H1 (cell line): ENCODE measurements at regions not wholly inside any gene's neighbourhood (a gene's known extent, or its start where the extent isn't known, plus 50 kb on each side); places are given as distances from the start of the nearest gene placed in this dataset.
"Not testable (repeated sequence)": the region's sequence is repeated elsewhere in the genome, so short reads cannot be mapped to it uniquely, and the experiment has no call there.

Source experiments
- CTCF ChIA-PET: fragments of 300-600 bp; sonication (Branson Sonifier 250); formaldehyde crosslinking; loops from one replicate; lab custom pipeline; 2021; ENCODE audit not compliant: partially characterized antibody; lab: Charles Lee
- POLR2A ChIA-PET: fragments of 300-600 bp; sonication (Branson Sonifier 250); formaldehyde crosslinking; loops from one replicate; lab custom pipeline; 2021; ENCODE audit warnings: inconsistent platforms; ENCODE audit not compliant: partially characterized antibody; lab: Charles Lee
- DNase-seq, 2 experiments: peaks; one replicate each; pipeline versions ENCODE4 v3.0.0 to v3.0.0-alpha.2; 2010 to 2022; ENCODE audit warnings: low spot score in 2 of 2, low read depth in 1 of 2, mixed read lengths in 1 of 2
- FAIRE-seq: peaks from 2 replicates; lab custom pipeline; 2011; peaks lifted over from hg19 to GRCh38; lab: Jason Lieb, UNC
- H2AFZ ChIP-seq: 2 replicates; pipeline ENCODE4 v1.8.1; 2012; ENCODE audit warnings: low read length, inconsistent platforms
- H2AK5ac ChIP-seq: 2 replicates; pipeline ENCODE4 v1.6.1; 2013; ENCODE audit warnings: low read depth, low read length
- H2BK120ac ChIP-seq: replicated peaks from 2 replicates; pipeline ENCODE3; 2013; ENCODE audit warnings: low read depth, low read length, inconsistent platforms
- H2BK12ac ChIP-seq: 2 replicates; pipeline ENCODE4 v1.6.1; 2013; ENCODE audit warnings: low read depth, low read length
- H2BK15ac ChIP-seq: 2 replicates; pipeline ENCODE4 v1.6.1; 2013; ENCODE audit warnings: low read length
- H2BK20ac ChIP-seq: 2 replicates; pipeline ENCODE4 v1.6.1; 2013; ENCODE audit warnings: low read length
- H2BK5ac ChIP-seq: 2 replicates; pipeline ENCODE4 v1.6.1; 2013; ENCODE audit warnings: low read depth, low read length
- H3K14ac ChIP-seq: 2 replicates; pipeline ENCODE4 v1.6.1; 2013; ENCODE audit warnings: inconsistent platforms; ENCODE audit not compliant: insufficient read length
- H3K18ac ChIP-seq: 2 replicates; pipeline ENCODE4 v1.6.1; 2013; ENCODE audit warnings: low read length; ENCODE audit errors: extremely low read depth
- H3K23ac ChIP-seq: 2 replicates; pipeline ENCODE4 v1.6.1; 2013; ENCODE audit warnings: inconsistent platforms; ENCODE audit not compliant: insufficient read length
- H3K23me2 ChIP-seq: 2 replicates; pipeline ENCODE4 v1.6.1; 2013; ENCODE audit warnings: low read depth, low read length
- H3K27ac ChIP-seq: 2 replicates; pipeline ENCODE4 v1.6.1; 2011; ENCODE audit warnings: low read depth, low read length, inconsistent platforms
- H3K27me3 ChIP-seq, 4 experiments: replicated peaks in 1 of 4; 1 replicate in 1 of 4; 2 replicates in 3 of 4; pipeline versions ENCODE4 v1.6.1 to v1.8.1; 2011 to 2013; ENCODE audit warnings: low read length in 3 of 4, mild to moderate bottlenecking in 3 of 4, inconsistent platforms in 2 of 4, mixed read lengths in 2 of 4, moderate library complexity in 1 of 4; ENCODE audit not compliant: control insufficient read depth in 3 of 4, insufficient read depth in 3 of 4; ENCODE audit errors: extremely low read depth in 1 of 4
- H3K36me3 ChIP-seq, 4 experiments: 2 replicates each; pipeline versions ENCODE4 v1.6.1 to v1.8.1; 2011 to 2013; ENCODE audit warnings: mild to moderate bottlenecking in 4 of 4, low read length in 3 of 4, moderate library complexity in 2 of 4, control low read depth in 1 of 4, inconsistent platforms in 1 of 4; ENCODE audit not compliant: insufficient read depth in 4 of 4, control insufficient read depth in 2 of 4
- H3K4ac ChIP-seq: replicated peaks from 2 replicates; pipeline ENCODE3; 2013; ENCODE audit warnings: low read length, low read depth, mixed read lengths, inconsistent platforms; ENCODE audit not compliant: insufficient read length
- H3K4me1 ChIP-seq, 4 experiments: replicated peaks in 1 of 4; 1 replicate in 1 of 4; 2 replicates in 3 of 4; pipeline versions ENCODE4 v1.6.1 to v1.8.1; 2011 to 2013; ENCODE audit warnings: low read length in 3 of 4, inconsistent platforms in 2 of 4, mixed read lengths in 1 of 4; ENCODE audit not compliant: insufficient read depth in 4 of 4, control insufficient read depth in 3 of 4
- H3K4me2 ChIP-seq, 2 experiments: 2 replicates each; pipeline versions ENCODE4 v1.6.1 to v1.8.1; 2011 to 2013; ENCODE audit warnings: low read depth in 2 of 2, low read length in 2 of 2, control low read depth in 1 of 2, inconsistent platforms in 1 of 2, mild to moderate bottlenecking in 1 of 2; ENCODE audit not compliant: insufficient read depth in 1 of 2
- H3K4me3 ChIP-seq, 4 experiments: fragments of 200-600, 300-600 bp in 1 of 4; sonication (generic), shearing (Covaris generic), sonication (Bioruptor Twin) in 1 of 4; 2 replicates each; pipeline versions ENCODE4 v1.5.1 to v1.8.1; 2011 to 2016; ENCODE audit warnings: low read length in 4 of 4, low read depth in 3 of 4, control low read depth in 2 of 4, inconsistent platforms in 2 of 4, mild to moderate bottlenecking in 2 of 4, mixed read lengths in 1 of 4, moderate library complexity in 1 of 4; ENCODE audit not compliant: insufficient read depth in 2 of 4; ENCODE audit errors: extremely low read depth in 1 of 4
- H3K56ac ChIP-seq: replicated peaks from 2 replicates; pipeline ENCODE3; 2013; ENCODE audit warnings: low read depth, mild to moderate bottlenecking, mixed read lengths, low read length, inconsistent platforms; ENCODE audit not compliant: insufficient read length
- H3K79me1 ChIP-seq: 2 replicates; pipeline ENCODE4 v1.6.1; 2013; ENCODE audit warnings: low read depth, low read length, control low read depth
- H3K79me2 ChIP-seq, 2 experiments: 2 replicates each; pipeline versions ENCODE4 v1.6.1 to v1.8.1; 2012 to 2013; ENCODE audit warnings: low read length in 2 of 2, mild to moderate bottlenecking in 2 of 2, inconsistent platforms in 1 of 2; ENCODE audit not compliant: insufficient read depth in 2 of 2, control insufficient read depth in 1 of 2
- H3K9ac ChIP-seq, 4 experiments: replicated peaks in 1 of 4; 1 replicate in 1 of 4; 2 replicates in 3 of 4; pipeline versions ENCODE4 v1.6.1 to v1.8.1; 2011 to 2013; ENCODE audit warnings: low read depth in 3 of 4, low read length in 3 of 4, control low read depth in 2 of 4, mild to moderate bottlenecking in 2 of 4, moderate library complexity in 2 of 4, inconsistent platforms in 1 of 4; ENCODE audit errors: extremely low read depth in 1 of 4
- H3K9me3 ChIP-seq, 2 experiments: 2 replicates each; pipeline versions ENCODE4 v1.6.1 to v1.8.1; 2012 to 2013; ENCODE audit warnings: mild to moderate bottlenecking in 2 of 2, moderate library complexity in 2 of 2, control low read depth in 1 of 2, inconsistent platforms in 1 of 2, low read depth in 1 of 2, low read length in 1 of 2, mixed read lengths in 1 of 2; ENCODE audit not compliant: insufficient read depth in 2 of 2
- H4K20me1 ChIP-seq, 2 experiments: replicated peaks in 1 of 2; 2 replicates each; pipeline versions ENCODE3 to v1.8.1; 2011 to 2013; ENCODE audit warnings: inconsistent platforms in 2 of 2, low read length in 2 of 2, mild to moderate bottlenecking in 1 of 2; ENCODE audit not compliant: insufficient read depth in 2 of 2, control insufficient read depth in 1 of 2
- H4K5ac ChIP-seq: 2 replicates; pipeline ENCODE4 v1.6.1; 2013; ENCODE audit warnings: low read length, low read depth, mixed read lengths, inconsistent platforms; ENCODE audit not compliant: insufficient read length
- H4K8ac ChIP-seq: 2 replicates; pipeline ENCODE4 v1.8.0; 2013; ENCODE audit warnings: mild to moderate bottlenecking, moderate library complexity, low read length, inconsistent platforms; ENCODE audit not compliant: insufficient read depth; ENCODE audit errors: extremely low read depth
- H4K91ac ChIP-seq: replicated peaks from 2 replicates; pipeline ENCODE3; 2013; ENCODE audit warnings: low read length, mixed read lengths, inconsistent platforms; ENCODE audit not compliant: insufficient read length
- WGBS, 2 experiments: shearing (Covaris generic) in 1 of 2; methylation state at CpG; one replicate each; pipeline versions ENCODE4 v1.1.6 to v1.1.7; 2013 to 2015; ENCODE audit warnings: low lambda C conversion rate in 2 of 2, mixed read lengths in 2 of 2, inconsistent platforms in 1 of 2, low coverage in 1 of 2, missing lambda C conversion rate in 1 of 2; ENCODE audit not compliant: insufficient replicate concordance in 2 of 2, insufficient coverage in 1 of 2, insufficient read length in 1 of 2; ENCODE audit errors: extremely low coverage in 1 of 2, missing lambda C conversion rate in 1 of 2; 5-methylcytosine and 5-hydroxymethylcytosine counted together

DNA sequence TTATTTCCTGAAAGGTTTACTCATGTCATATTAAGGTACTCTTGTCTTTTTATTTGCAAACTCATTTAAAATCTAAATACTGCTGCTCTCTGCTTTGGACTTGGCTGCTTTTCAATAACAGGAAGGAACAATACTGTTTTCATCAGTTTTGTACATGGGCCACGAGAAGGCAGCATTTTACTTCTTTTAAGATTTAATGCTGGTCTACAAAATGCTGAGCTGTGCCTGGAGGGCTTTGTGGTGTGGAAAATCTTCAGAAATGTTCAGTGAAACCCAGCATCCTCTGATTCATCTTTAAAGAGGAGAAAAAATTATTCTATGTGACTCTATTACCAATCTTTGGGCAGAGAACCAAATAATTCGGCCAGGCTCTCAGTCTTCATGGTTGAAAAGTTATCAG is 155.9 kb downstream of the POTEB3 start:
- H3K27me3 ChIP-seq, H3K9ac ChIP-seq, H3K56ac ChIP-seq, H4K8ac ChIP-seq, H2AK5ac ChIP-seq, H3K4me1 ChIP-seq, H3K4ac ChIP-seq, POLR2A ChIA-PET, H3K23ac ChIP-seq, DNase-seq, H2BK15ac ChIP-seq, H3K36me3 ChIP-seq, H2AFZ ChIP-seq, H2BK20ac ChIP-seq, H3K18ac ChIP-seq, H3K14ac ChIP-seq, H4K91ac ChIP-seq, H3K79me2 ChIP-seq, FAIRE-seq, H3K27ac ChIP-seq, H3K9me3 ChIP-seq, H3K4me3 ChIP-seq, H3K79me1 ChIP-seq, H2BK5ac ChIP-seq, H3K23me2 ChIP-seq, H3K4me2 ChIP-seq, H4K5ac ChIP-seq, H2BK12ac ChIP-seq, H4K20me1 ChIP-seq, H2BK120ac ChIP-seq: not testable (repeated sequence)
- WGBS, 2 experiments: 67% methylated on average over 1 of the region's 2 CpGs; no CpG with 5 or more reads in 1 of the 2 experiments
- CTCF ChIA-PET: interaction anchor here (0.7 kb wide), 1 partner anchor 874 kb away, joined by 3 read pairs; no protein-coding TSS in a partner anchor

DNA sequence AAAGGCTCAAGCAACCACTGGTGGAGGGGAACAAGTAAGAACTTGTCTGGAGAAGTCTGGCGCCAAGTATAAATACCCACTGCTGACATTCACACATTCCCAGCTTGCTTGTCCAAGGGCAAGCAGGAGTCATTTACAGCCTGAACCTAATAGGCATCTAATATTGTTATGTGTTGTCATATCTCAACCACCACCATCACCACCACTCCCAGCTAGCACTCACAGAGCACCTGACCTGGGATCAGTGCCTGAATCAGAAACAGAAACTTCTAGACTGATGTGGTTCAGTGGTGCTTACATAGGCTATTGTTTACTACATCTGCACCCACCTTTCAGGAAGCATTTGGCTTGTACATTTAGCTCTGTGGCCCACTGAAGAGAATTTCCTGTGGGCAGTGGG is 157.1 kb downstream of the POTEB3 start:
- H2BK12ac ChIP-seq, H3K23ac ChIP-seq, H4K8ac ChIP-seq, H4K5ac ChIP-seq, H3K23me2 ChIP-seq, H3K27me3 ChIP-seq, H3K79me1 ChIP-seq, H2BK5ac ChIP-seq, H3K14ac ChIP-seq, H2AK5ac ChIP-seq, H3K9ac ChIP-seq, H3K4me3 ChIP-seq, H2BK15ac ChIP-seq, H3K4me2 ChIP-seq, H4K20me1 ChIP-seq, H2AFZ ChIP-seq, H2BK120ac ChIP-seq, H3K18ac ChIP-seq, H3K56ac ChIP-seq, H3K4me1 ChIP-seq, H3K79me2 ChIP-seq, H3K27ac ChIP-seq, CTCF ChIA-PET, POLR2A ChIA-PET, H4K91ac ChIP-seq, H3K4ac ChIP-seq, FAIRE-seq, H3K9me3 ChIP-seq, H3K36me3 ChIP-seq, H2BK20ac ChIP-seq, DNase-seq: not testable (repeated sequence)
- WGBS, 2 experiments: no CpG with 5 or more reads among the region's 1 CpG
